Skeletal muscle tissue (tissue), 3 donors: ENCODE measurements at regions not wholly inside any gene's neighbourhood (a gene's known extent, or its start where the extent isn't known, plus 50 kb on each side); places are given as distances from the start of the nearest gene placed in this dataset.
"Not testable (repeated sequence)": the region's sequence is repeated elsewhere in the genome, so short reads cannot be mapped to it uniquely, and the experiment has no call there.

Experiments used
- H3K27ac ChIP-seq: one replicate; pipeline ENCODE4 v1.7.0; 2013; ENCODE audit warnings: mild to moderate bottlenecking, low read depth, low read length, inconsistent platforms
- H3K27me3 ChIP-seq, 3 donors: one replicate each; pipeline ENCODE4 v1.7.0; 2013; ENCODE audit warnings: low read length in 3 of 3; ENCODE audit not compliant: control insufficient read depth in 3 of 3, insufficient read depth in 3 of 3
- H3K36me3 ChIP-seq, 3 donors: one replicate each; pipeline ENCODE4 v1.7.0; 2013; ENCODE audit warnings: low read length in 3 of 3; ENCODE audit not compliant: control insufficient read depth in 3 of 3, insufficient read depth in 3 of 3
- H3K4me1 ChIP-seq, 3 donors: one replicate each; pipeline ENCODE4 v1.7.0; 2013; ENCODE audit warnings: low read length in 3 of 3, mild to moderate bottlenecking in 3 of 3; ENCODE audit not compliant: control insufficient read depth in 3 of 3, insufficient read depth in 3 of 3
- H3K4me3 ChIP-seq, 3 donors: one replicate each; pipeline ENCODE4 v1.7.0; 2013; ENCODE audit warnings: low read length in 3 of 3
- H3K9ac ChIP-seq, 3 donors: one replicate each; pipeline ENCODE4 v1.7.0; 2013; ENCODE audit warnings: low read length in 3 of 3, mild to moderate bottlenecking in 3 of 3, moderate library complexity in 2 of 3, low read depth in 1 of 3
- H3K9me3 ChIP-seq, 3 donors: one replicate each; pipeline ENCODE4 v1.7.0; 2013; ENCODE audit warnings: low read length in 3 of 3; ENCODE audit not compliant: control insufficient read depth in 3 of 3
- donor health status: Osteomylitis.

DNA sequence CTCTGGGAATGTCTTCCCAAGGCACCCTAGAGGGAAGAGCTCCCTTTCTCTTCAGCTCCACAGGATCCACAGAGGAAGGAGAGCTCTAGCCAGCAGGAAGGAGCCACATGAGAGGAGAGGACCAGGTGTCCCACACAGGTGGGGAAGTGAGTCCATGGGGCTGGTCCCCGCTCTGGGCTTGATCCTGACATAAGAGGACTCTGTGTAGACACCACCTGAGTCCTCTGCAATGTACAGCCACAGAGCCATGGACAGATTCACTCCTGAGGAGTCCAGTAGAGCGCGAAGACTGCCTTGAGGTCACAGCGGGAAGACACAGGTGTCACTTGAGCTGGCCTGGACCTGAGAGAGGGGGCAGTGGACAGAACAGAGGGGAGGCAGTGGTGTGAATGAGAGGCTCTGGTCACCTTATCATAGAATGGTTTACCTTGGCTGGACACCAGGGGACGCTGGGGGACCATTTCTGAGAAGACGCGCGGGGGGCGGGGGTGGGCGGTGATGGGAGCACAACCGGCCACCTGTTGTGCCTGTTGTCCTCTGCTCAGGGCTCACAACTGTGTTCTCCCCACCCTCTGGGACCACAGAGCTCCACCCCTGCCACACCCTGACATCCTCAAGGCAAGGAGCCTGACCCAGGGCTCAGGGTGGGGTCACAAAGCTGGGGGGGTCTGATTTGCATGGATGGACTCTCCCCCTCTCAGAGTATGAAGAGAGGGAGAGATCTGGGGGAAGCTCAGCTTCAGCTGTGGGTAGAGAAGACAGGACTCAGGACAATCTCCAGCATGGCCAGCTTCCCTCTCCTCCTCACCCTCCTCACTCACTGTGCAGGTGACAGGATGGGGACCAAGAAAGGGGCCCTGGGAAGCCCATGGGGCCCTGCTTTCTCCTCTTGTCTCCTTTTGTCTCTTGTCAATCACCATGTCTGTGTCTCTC lies 128.2 kb downstream of the ZNF280B start:
- Histone ChIP-seq H3K9me3 (no peaks in the 10 kb centered on the region), H3K4me3 (no peak overlapping the region), H3K36me3 (no peaks in the 10 kb centered on the region), H3K9ac (no peak overlapping the region), H3K27me3 (peaks cover 12 to 31% (median 15%) of the 10 kb centered on the region in 3 donors), H3K27ac (no peak overlapping the region), H3K4me1 (no peaks in the 10 kb centered on the region)

- not testable (repeated sequence) for H3K9ac ChIP-seq, H3K4me1 ChIP-seq, H3K4me3 ChIP-seq, H3K36me3 ChIP-seq, H3K9me3 ChIP-seq, H3K27ac ChIP-seq
- H3K27me3 ChIP-seq = peaks cover 9 to 27% (median 14%) of the 10 kb centered on the region in 3 donors
Observed at GRCh38 chr22:22381292-22381691, 127.2 kb downstream of the ZNF280B start.

GRCh38 chr22:22384267-22384666 lies 124.3 kb downstream of the ZNF280B start:
- H3K36me3 ChIP-seq = no peaks in the 10 kb centered on the region
- H3K4me3 ChIP-seq = no peak overlapping the region
- H3K27ac ChIP-seq = no peak overlapping the region
- no peak overlapping the region for H3K9ac ChIP-seq
- no peaks in the 10 kb centered on the region for H3K9me3 ChIP-seq
- no peaks in the 10 kb centered on the region for H3K4me1 ChIP-seq
- peaks cover 8 to 17% (median 14%) of the 10 kb centered on the region in 3 donors for H3K27me3 ChIP-seq

GRCh38 chr22:22384668-22385244 lies 123.8 kb downstream of the ZNF280B start:
- Histone ChIP-seq H3K9ac (no peak overlapping the region), H3K27ac (no peak overlapping the region), H3K36me3 (no peaks in the 10 kb centered on the region), H3K4me3 (no peak overlapping the region), H3K9me3 (no peaks in the 10 kb centered on the region), H3K4me1 (no peaks in the 10 kb centered on the region), H3K27me3 (peaks cover 8 to 17% (median 14%) of the 10 kb centered on the region in 3 donors)

DNA sequence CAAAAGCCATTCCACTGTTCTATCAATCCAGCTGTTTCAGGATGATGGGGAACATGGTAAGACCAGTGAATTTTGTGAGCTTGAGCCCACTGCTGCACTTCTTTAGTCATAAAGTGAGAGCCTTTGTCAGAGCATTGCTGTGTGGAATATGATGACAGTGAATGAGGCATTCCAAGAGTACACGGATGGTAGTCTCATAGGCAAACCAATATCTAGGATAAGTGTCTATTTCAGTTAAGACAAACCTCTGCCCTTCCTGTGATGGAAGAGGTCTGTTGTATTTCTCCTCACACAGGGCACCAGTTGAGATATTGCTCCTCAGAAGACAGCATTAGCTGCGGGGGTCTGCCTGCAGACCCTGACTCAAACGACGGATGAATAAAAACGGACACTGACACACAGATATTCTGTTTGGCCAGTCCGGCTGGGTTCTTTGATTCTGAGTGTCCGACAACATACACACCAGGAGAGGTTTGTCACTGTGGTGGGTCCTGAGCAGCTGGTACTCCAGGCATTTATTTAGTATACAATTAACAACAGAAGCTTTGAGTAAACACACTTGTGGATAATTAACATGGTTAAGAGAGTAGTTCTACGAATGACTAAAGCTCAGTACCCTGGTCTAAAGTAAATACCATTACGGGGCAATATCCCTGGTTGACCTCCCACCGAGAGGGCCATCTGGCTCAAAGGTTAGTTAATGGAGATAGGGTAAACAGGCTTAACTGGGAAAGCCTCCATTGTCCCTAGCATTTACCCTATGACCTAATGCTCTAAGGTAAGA lies 121.7 kb downstream of the ZNF280B start:
- H3K4me1 ChIP-seq = no peaks in the 10 kb centered on the region

GRCh38 chr22:22387386-22387736 lies 121.2 kb downstream of the ZNF280B start:
- Histone ChIP-seq H3K9ac (no peak overlapping the region), H3K4me1 (no peaks in the 10 kb centered on the region), H3K36me3 (no peaks in the 10 kb centered on the region), H3K4me3 (no peak overlapping the region), H3K9me3 (no peaks in the 10 kb centered on the region), H3K27ac (no peak overlapping the region), H3K27me3 (peaks cover 10 to 14% (median 12%) of the 10 kb centered on the region in 3 donors)

More for the DNA sequence above, 121.7 kb downstream of the ZNF280B start:
- Histone ChIP-seq H3K27ac (no peak overlapping the region), H3K4me3 (no peak overlapping the region), H3K36me3 (no peaks in the 10 kb centered on the region), H3K9ac (no peak overlapping the region), H3K9me3 (no peaks in the 10 kb centered on the region), H3K27me3 (peaks cover 10 to 14% (median 12%) of the 10 kb centered on the region in 3 donors)

GRCh38 chr22:22388090-22388489 lies 120.5 kb downstream of the ZNF280B start:
- H3K9ac ChIP-seq = no peak overlapping the region
- no peak overlapping the region for H3K4me3 ChIP-seq
- H3K36me3 ChIP-seq = no peaks in the 10 kb centered on the region
- peaks cover under 1 to 2% (median 2%) of the 10 kb centered on the region in 3 donors for H3K9me3 ChIP-seq
- peaks cover 10 to 14% (median 12%) of the 10 kb centered on the region in 3 donors for H3K27me3 ChIP-seq
- H3K4me1 ChIP-seq = no peaks in the 10 kb centered on the region
- H3K27ac ChIP-seq = no peak overlapping the region

DNA sequence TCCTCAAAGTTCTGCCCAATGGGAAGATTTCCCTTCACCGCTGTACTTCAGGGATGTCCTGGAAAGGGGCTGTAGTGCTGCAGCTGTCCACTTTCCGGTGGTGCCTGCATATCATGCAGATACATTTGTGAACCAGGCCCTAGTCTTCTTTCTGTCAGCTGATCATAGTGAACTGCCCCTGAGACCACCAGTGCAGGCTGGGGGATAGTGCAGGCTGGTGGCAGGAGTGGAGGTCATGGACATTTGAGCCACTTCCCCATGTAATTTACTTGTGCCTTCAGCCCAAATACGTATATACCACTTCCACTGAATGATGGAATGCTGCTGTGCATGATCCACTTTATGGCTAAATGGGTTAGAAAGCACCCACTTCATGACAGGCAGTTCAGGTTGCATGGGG lies 120.0 kb downstream of the ZNF280B start:
- Histone ChIP-seq H3K27me3 (peaks cover 10 to 14% (median 12%) of the 10 kb centered on the region in 3 donors), H3K4me1 (no peaks in the 10 kb centered on the region), H3K27ac (no peak overlapping the region), H3K9ac (no peak overlapping the region), H3K36me3 (no peaks in the 10 kb centered on the region), H3K4me3 (no peak overlapping the region), H3K9me3 (peaks cover 2 to 4% (median 2%) of the 10 kb centered on the region in 3 donors)

DNA sequence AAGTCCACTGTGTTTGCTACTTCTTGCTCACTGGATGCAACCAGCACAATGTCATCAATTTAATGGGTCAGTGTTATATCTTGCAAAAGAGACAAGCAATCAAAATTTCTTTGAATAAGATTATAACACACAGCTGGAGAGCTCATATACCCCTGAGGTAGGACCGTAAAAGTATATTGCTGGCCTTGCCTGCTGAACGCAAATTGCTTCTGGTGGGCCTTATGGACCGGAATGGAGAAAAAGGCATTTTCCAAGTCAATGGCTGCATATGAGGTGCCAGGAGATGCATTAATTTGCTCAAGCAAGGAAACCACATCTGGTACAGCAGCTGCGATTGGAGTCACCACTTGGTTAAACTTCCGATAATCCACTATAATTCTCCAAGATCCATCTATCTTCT lies 119.1 kb downstream of the ZNF280B start:
- no peak overlapping the region for H3K27ac ChIP-seq
- H3K9ac ChIP-seq = no peak overlapping the region
- H3K36me3 ChIP-seq = no peaks in the 10 kb centered on the region
- no peak overlapping the region for H3K4me3 ChIP-seq
- H3K9me3 ChIP-seq = peaks cover 2 to 4% (median 2%) of the 10 kb centered on the region in 3 donors
- peaks cover 9 to 14% (median 10%) of the 10 kb centered on the region in 3 donors for H3K27me3 ChIP-seq
- H3K4me1 ChIP-seq = no peaks in the 10 kb centered on the region
